Neural cell (in vitro differentiated cells): ENCODE measurements at regions not wholly inside any gene's neighbourhood (a gene's known extent, or its start where the extent isn't known, plus 50 kb on each side); places are given as distances from the start of the nearest gene placed in this dataset.

ENCODE experiments used
- H2AFZ ChIP-seq: fragments of 200-600, 300-800 bp; sonication (generic), shearing (Covaris generic); 2 replicates; pipeline ENCODE4 v1.6.0; 2014; ENCODE audit warnings: low read depth, mild to moderate bottlenecking, antibody characterized with exemption, low read length, moderate library complexity
- H3F3A ChIP-seq: fragments of 200-600 bp; shearing (Covaris generic); 2 replicates; pipeline ENCODE4 v1.6.1; 2016; ENCODE audit warnings: mild to moderate bottlenecking, moderate library complexity, mixed read lengths, antibody characterized with exemption, low read length; ENCODE audit not compliant: insufficient read depth, poor library complexity, severe bottlenecking
- H3K27ac ChIP-seq: fragments of 200-600, 300-800 bp; sonication (generic), shearing (Covaris generic); 2 replicates; pipeline ENCODE4 v1.5.1; 2014; ENCODE audit warnings: mild to moderate bottlenecking, low read length, moderate library complexity
- H3K27me3 ChIP-seq: fragments of 300-800, 200-600 bp; sonication (generic), shearing (Covaris generic); 2 replicates; pipeline ENCODE4 v1.6.0; 2014; ENCODE audit warnings: mild to moderate bottlenecking, low read depth, low read length, moderate library complexity; ENCODE audit not compliant: insufficient read depth
- H3K36me3 ChIP-seq: fragments of 300-800, 200-600 bp; sonication (generic), shearing (Covaris generic); 2 replicates; pipeline ENCODE4 v1.5.1; 2014; ENCODE audit warnings: mild to moderate bottlenecking, antibody characterized with exemption, low read length, moderate library complexity; ENCODE audit not compliant: insufficient read depth
- H3K4me2 ChIP-seq: fragments of 300-800, 200-600 bp; sonication (generic), shearing (Covaris generic); 2 replicates; pipeline ENCODE4 v1.6.0; 2014; ENCODE audit warnings: mild to moderate bottlenecking, low read length
- H3K4me3 ChIP-seq: fragments of 300-800, 200-600 bp; sonication (generic), shearing (Covaris generic); 2 replicates; pipeline ENCODE4 v1.5.1; 2014; ENCODE audit warnings: mild to moderate bottlenecking, low read length, moderate library complexity
- H3K79me2 ChIP-seq: fragments of 200-600 bp; shearing (Covaris generic); replicated peaks from 2 replicates; pipeline ENCODE4 v1.6.0; 2014; ENCODE audit warnings: mild to moderate bottlenecking, low read length, moderate library complexity; ENCODE audit not compliant: insufficient read depth
- H3K9ac ChIP-seq: fragments of 300-800, 200-600 bp; sonication (generic), shearing (Covaris generic); 2 replicates; pipeline ENCODE4 v1.6.1; 2016; ENCODE audit warnings: mild to moderate bottlenecking, low read length, mixed read lengths
- H3K9me2 ChIP-seq: fragments of 200-600 bp; shearing (Covaris generic); 2 replicates; pipeline ENCODE4 v1.6.1; 2016; ENCODE audit warnings: mild to moderate bottlenecking, low read length, mixed read lengths; ENCODE audit not compliant: insufficient read depth
- H3K9me3 ChIP-seq: fragments of 200-600, 300-800 bp; sonication (generic), shearing (Covaris generic); 2 replicates; pipeline ENCODE4 v1.6.1; 2016; ENCODE audit warnings: mild to moderate bottlenecking, mixed run types, low read length, moderate library complexity, mixed read lengths
- H4K20me1 ChIP-seq: fragments of 200-600 bp; shearing (Covaris generic); 2 replicates; pipeline ENCODE4 v1.6.1; 2016; ENCODE audit warnings: mild to moderate bottlenecking, mixed run types; ENCODE audit not compliant: insufficient read depth
- CTCF ChIP-seq: fragments of 450-650 bp; IDR thresholded peaks from 2 replicates; pipeline ENCODE4 v1.5.1; 2014; ENCODE audit warnings: antibody characterized with exemption, mild to moderate bottlenecking, moderate library complexity; ENCODE audit not compliant: poor library complexity, severe bottlenecking
- EP300 ChIP-seq: fragments of 450-650 bp; conservative IDR thresholded peaks from 2 replicates; pipeline ENCODE4 v1.6.1; 2014; ENCODE audit warnings: antibody characterized with exemption, mild to moderate bottlenecking, moderate library complexity; ENCODE audit not compliant: poor library complexity, severe bottlenecking
- MXI1 ChIP-seq: fragments of 450-650 bp; conservative IDR thresholded peaks from 2 replicates; pipeline ENCODE4 v1.6.1; 2014; ENCODE audit warnings: antibody characterized with exemption, mild to moderate bottlenecking; ENCODE audit not compliant: poor library complexity, severe bottlenecking
- RAD21 ChIP-seq: fragments of 450-650 bp; conservative IDR thresholded peaks from 2 replicates; pipeline ENCODE4 v1.6.1; 2014; ENCODE audit warnings: antibody characterized with exemption, mild to moderate bottlenecking, moderate library complexity
- REST ChIP-seq: IDR thresholded peaks from 2 replicates; pipeline ENCODE4 v1.6.1; 2012; ENCODE audit warnings: borderline replicate concordance
- SMC3 ChIP-seq: fragments of 450-650 bp; conservative IDR thresholded peaks from 2 replicates; pipeline ENCODE4 v1.6.1; 2014; ENCODE audit warnings: antibody characterized with exemption, mild to moderate bottlenecking, moderate library complexity; ENCODE audit not compliant: poor library complexity
- TAF1 ChIP-seq: IDR thresholded peaks from 2 replicates; pipeline ENCODE4 v1.6.1; 2012; ENCODE audit warnings: low read depth

GRCh38 chr3:117547956-117548550, 838.5 kb downstream of the TUSC7 start:
- Histone ChIP-seq H3K9me3 (no peaks in the 10 kb centered on the region), H3F3A (no peaks in the 10 kb centered on the region), H4K20me1 (no peaks in the 10 kb centered on the region), H3K79me2 (no peaks in the 10 kb centered on the region), H3K4me3 (no peak overlapping the region), H3K9me2 (no peaks in the 10 kb centered on the region), H3K27me3 (no peaks in the 10 kb centered on the region), H3K36me3 (no peaks in the 10 kb centered on the region), H3K4me2 (no peak overlapping the region), H2AFZ (no peak overlapping the region), H3K27ac (no peak overlapping the region), H3K9ac (no peak overlapping the region)
- TF ChIP-seq TAF1, result no peak
- TF ChIP-seq RAD21, result no peak
- TF ChIP-seq CTCF, result no peak
- no peak for TF ChIP-seq REST
- no peak for TF ChIP-seq MXI1

GRCh38 chr3:117548600-117548999, 839.0 kb downstream of the TUSC7 start:
- H2AFZ ChIP-seq, result no peak overlapping the region
- no peaks in the 10 kb centered on the region for H3K79me2 ChIP-seq

More at GRCh38 chr3:117548600-117548999, 839.0 kb downstream of the TUSC7 start:
- H3K27me3 ChIP-seq, result no peaks in the 10 kb centered on the region
- no peaks in the 10 kb centered on the region for H3K9me2 ChIP-seq
- TF ChIP-seq SMC3, result no peak
- TF ChIP-seq CTCF, result no peak
- no peak for TF ChIP-seq RAD21
- TF ChIP-seq EP300, result no peak
- no peaks in the 10 kb centered on the region for H3K9me3 ChIP-seq
- no peaks in the 10 kb centered on the region for H3F3A ChIP-seq
- H3K4me3 ChIP-seq, result no peak overlapping the region
- H4K20me1 ChIP-seq, result no peaks in the 10 kb centered on the region
- H3K9ac ChIP-seq, result no peak overlapping the region
- H3K36me3 ChIP-seq, result no peaks in the 10 kb centered on the region
- H3K27ac ChIP-seq, result no peak overlapping the region
- H3K4me2 ChIP-seq, result no peak overlapping the region
